GM23338 (cell line): ENCODE measurements at regions not wholly inside any gene's neighbourhood (a gene's known extent, or its start where the extent isn't known, plus 50 kb on each side); places are given as distances from the start of the nearest gene placed in this dataset.

Source experiments
- ATAC-seq: fragments of 200-7000 bp; cut with Tn5 transposase; 3 replicates; pipeline ENCODE4 v1.9.1; 2020
- DNase-seq: peaks from one replicate; pipeline ENCODE4 v3.0.0-alpha.2; 2015; ENCODE audit warnings: low spot score
- H2AFZ ChIP-seq: fragments of 200-600 bp; sonication (generic); 2 replicates; pipeline ENCODE4 v1.8.0; 2016; ENCODE audit warnings: antibody characterized with exemption, mild to moderate bottlenecking, moderate library complexity
- H3F3A ChIP-seq: fragments of 200-600 bp; sonication (generic); replicated peaks from 2 replicates; pipeline ENCODE4 v1.8.0; 2017; ENCODE audit warnings: antibody characterized with exemption, mixed run types, low read depth
- H3K27ac ChIP-seq: fragments of 200-600 bp; sonication (generic); 2 replicates; pipeline ENCODE4 v1.6.1; 2016; ENCODE audit warnings: low read depth
- H3K27me3 ChIP-seq: fragments of 200-600 bp; sonication (generic); 2 replicates; pipeline ENCODE4 v1.8.0; 2016; ENCODE audit warnings: mild to moderate bottlenecking, mixed run types, moderate library complexity; ENCODE audit not compliant: insufficient read depth
- H3K36me3 ChIP-seq: fragments of 200-600 bp; sonication (generic); 2 replicates; pipeline ENCODE4 v1.8.0; 2016; ENCODE audit warnings: mild to moderate bottlenecking; ENCODE audit not compliant: insufficient read depth
- H3K4me1 ChIP-seq: fragments of 200-600 bp; sonication (generic); 2 replicates; pipeline ENCODE4 v1.8.0; 2016; ENCODE audit warnings: mild to moderate bottlenecking, moderate library complexity; ENCODE audit not compliant: insufficient read depth
- H3K4me2 ChIP-seq: fragments of 200-600 bp; sonication (generic); 2 replicates; pipeline ENCODE4 v1.7.1; 2017; ENCODE audit warnings: mixed run types
- H3K4me3 ChIP-seq: fragments of 200-600 bp; sonication (generic); 2 replicates; pipeline ENCODE4 v1.6.1; 2016; ENCODE audit warnings: mixed run types
- H3K79me2 ChIP-seq: fragments of 200-600 bp; sonication (generic); replicated peaks from 2 replicates; pipeline ENCODE4 v1.8.0; 2017; ENCODE audit warnings: mild to moderate bottlenecking; ENCODE audit not compliant: insufficient read depth
- H3K9me2 ChIP-seq: fragments of 200-600 bp; sonication (generic); 2 replicates; pipeline ENCODE4 v1.8.0; 2017; ENCODE audit not compliant: insufficient read depth
- H4K20me1 ChIP-seq: fragments of 200-600 bp; sonication (generic); replicated peaks from 2 replicates; pipeline ENCODE4 v1.8.0; 2017; ENCODE audit warnings: mild to moderate bottlenecking; ENCODE audit not compliant: insufficient read depth
- H3K27ac Mint-ChIP-seq: 2 replicates; pipeline ENCODE4 v1.8.0; 2020; ENCODE audit warnings: inconsistent platforms, mild to moderate bottlenecking, moderate library complexity, mixed read lengths
- H3K27me3 Mint-ChIP-seq: 3 replicates; pipeline ENCODE4 v1.8.0; 2022; ENCODE audit warnings: low read depth, mild to moderate bottlenecking, moderate library complexity, mixed read lengths, inconsistent platforms; ENCODE audit not compliant: insufficient read depth, poor library complexity
- H3K36me3 Mint-ChIP-seq: 3 replicates; pipeline ENCODE4 v1.8.0; 2021; ENCODE audit warnings: low read depth, mild to moderate bottlenecking, inconsistent platforms, moderate library complexity, mixed read lengths
- H3K4me1 Mint-ChIP-seq: 3 replicates; pipeline ENCODE4 v1.8.0; 2020; ENCODE audit warnings: mild to moderate bottlenecking, inconsistent platforms, mixed read lengths
- H3K4me3 Mint-ChIP-seq: 3 replicates; pipeline ENCODE4 v1.8.0; 2021; ENCODE audit warnings: moderate library complexity, mild to moderate bottlenecking, inconsistent platforms, mixed read lengths
- H3K9me3 Mint-ChIP-seq: 3 replicates; pipeline ENCODE4 v1.8.0; 2020; ENCODE audit warnings: moderate library complexity, mild to moderate bottlenecking, inconsistent platforms, mixed read lengths
- CREB1 ChIP-seq: fragments of 250-450 bp; sonication (Bioruptor Pico); IDR thresholded peaks from 2 replicates; pipeline ENCODE4 v1.5.0; 2020; ENCODE audit warnings: low read depth, mild to moderate bottlenecking, moderate library complexity
- EZH2 ChIP-seq: fragments of 200-600 bp; sonication (generic); IDR thresholded peaks from one replicate; pipeline ENCODE4 v1.8.0; 2017; ENCODE audit warnings: antibody characterized with exemption, mild to moderate bottlenecking, low read depth; ENCODE audit not compliant: unreplicated experiment
- REST ChIP-seq: IDR thresholded peaks from one replicate; pipeline ENCODE4 v1.6.1; 2018; ENCODE audit warnings: antibody characterized with exemption; ENCODE audit not compliant: unreplicated experiment
- STAT1 ChIP-seq: IDR thresholded peaks from one replicate; pipeline ENCODE4 v1.6.1; 2016; ENCODE audit warnings: antibody characterized with exemption; ENCODE audit not compliant: unreplicated experiment
- ZNF462 ChIP-seq: fragments of 250-450 bp; sonication (Bioruptor Pico); IDR thresholded peaks from 2 replicates; pipeline ENCODE4 v1.5.0; 2020; ENCODE audit warnings: mild to moderate bottlenecking, moderate library complexity
- TF ChIP-seq, protein P1 (sequence below), 2 experiments: fragments of 200-600 bp in 1 of 2; sonication (generic) in 1 of 2; conservative IDR thresholded peaks; 2 replicates each; pipeline versions ENCODE4 v1.5.1 to v1.6.1; 2016 to 2017; ENCODE audit warnings: antibody characterized with exemption in 2 of 2, low read depth in 2 of 2, mild to moderate bottlenecking in 2 of 2, moderate library complexity in 1 of 2

- TF ChIP-seq, protein P1, sequence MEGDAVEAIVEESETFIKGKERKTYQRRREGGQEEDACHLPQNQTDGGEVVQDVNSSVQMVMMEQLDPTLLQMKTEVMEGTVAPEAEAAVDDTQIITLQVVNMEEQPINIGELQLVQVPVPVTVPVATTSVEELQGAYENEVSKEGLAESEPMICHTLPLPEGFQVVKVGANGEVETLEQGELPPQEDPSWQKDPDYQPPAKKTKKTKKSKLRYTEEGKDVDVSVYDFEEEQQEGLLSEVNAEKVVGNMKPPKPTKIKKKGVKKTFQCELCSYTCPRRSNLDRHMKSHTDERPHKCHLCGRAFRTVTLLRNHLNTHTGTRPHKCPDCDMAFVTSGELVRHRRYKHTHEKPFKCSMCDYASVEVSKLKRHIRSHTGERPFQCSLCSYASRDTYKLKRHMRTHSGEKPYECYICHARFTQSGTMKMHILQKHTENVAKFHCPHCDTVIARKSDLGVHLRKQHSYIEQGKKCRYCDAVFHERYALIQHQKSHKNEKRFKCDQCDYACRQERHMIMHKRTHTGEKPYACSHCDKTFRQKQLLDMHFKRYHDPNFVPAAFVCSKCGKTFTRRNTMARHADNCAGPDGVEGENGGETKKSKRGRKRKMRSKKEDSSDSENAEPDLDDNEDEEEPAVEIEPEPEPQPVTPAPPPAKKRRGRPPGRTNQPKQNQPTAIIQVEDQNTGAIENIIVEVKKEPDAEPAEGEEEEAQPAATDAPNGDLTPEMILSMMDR (conservative IDR thresholded peaks at IDR 0.05; ENCODE audit: low read depth in 2 of 2): no peak
- no peak for TF ChIP-seq CREB1
- no peak for TF ChIP-seq EZH2
These were observed 297.5 kb downstream of the CXCL12 start (continued) for GRCh38 chr10:44087403-44087802.

DNA sequence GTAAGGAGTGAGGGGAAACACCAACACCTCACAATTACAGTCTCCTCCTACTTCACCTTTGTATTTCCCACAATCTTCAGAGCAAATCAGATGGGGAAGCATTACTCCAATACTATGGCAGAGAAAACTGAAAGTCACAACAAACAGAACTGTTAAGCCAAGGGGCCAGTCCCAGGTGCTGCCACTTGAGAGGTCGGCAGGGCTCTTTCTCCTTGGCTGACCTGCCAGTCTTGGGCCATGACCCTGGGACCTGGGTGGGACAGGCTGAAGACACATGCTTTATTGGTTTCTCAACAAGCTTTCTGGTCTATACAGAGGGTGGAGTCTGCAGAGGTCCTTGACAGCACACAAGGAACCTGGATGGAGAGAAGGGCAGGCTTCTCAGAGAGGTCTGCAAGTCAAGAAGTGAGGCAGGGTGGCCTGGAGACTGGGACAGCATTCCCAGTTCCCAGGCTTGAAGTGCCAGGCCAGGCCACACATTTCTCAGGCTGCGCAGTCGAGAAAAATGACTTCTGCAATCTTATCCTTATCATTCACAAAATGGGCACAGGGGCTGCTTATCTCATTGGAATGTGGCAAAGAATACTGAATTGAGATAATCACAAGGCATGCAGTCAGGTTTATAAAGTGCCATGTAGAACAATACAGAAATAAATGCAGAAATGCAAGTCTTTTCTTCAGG, 301.0 kb downstream of the CXCL12 start:
- Mint-ChIP-seq H3K27me3 (peaks cover 2% of the 10 kb centered on the region), H3K4me3 (no peak overlapping the region), H3K36me3 (peaks cover 5% of the 10 kb centered on the region; the same call in 1 of the 3 replicates), H3K9me3 (peaks cover 7% of the 10 kb centered on the region; the same call in 1 of the 3 replicates), H3K4me1 (peaks cover 10% of the 10 kb centered on the region; the same call in 2 of the 3 replicates), H3K27ac (no peak overlapping the region)
- no peak overlapping the region for H2AFZ ChIP-seq
- DNase-seq: no peak
- H3F3A ChIP-seq: no peaks in the 10 kb centered on the region
- H3K4me1 ChIP-seq: no peaks in the 10 kb centered on the region
- H3K27me3 ChIP-seq: no peaks in the 10 kb centered on the region
- H4K20me1 ChIP-seq: no peaks in the 10 kb centered on the region
- no peaks in the 10 kb centered on the region for H3K36me3 ChIP-seq
- no peak for ATAC-seq
- H3K79me2 ChIP-seq: no peaks in the 10 kb centered on the region
- H3K27ac ChIP-seq: no peak overlapping the region
- TF ChIP-seq STAT1: no peak
- TF ChIP-seq REST: no peak
- no peak for TF ChIP-seq ZNF462 (CRISPR knock-in tag)
- H3K9me2 ChIP-seq: 0 out of 2 replicates have a peak, but pooled peaks cover 4% of the 10 kb centered on the region
- no peak overlapping the region for H3K4me3 ChIP-seq
- H3K4me2 ChIP-seq: no peak overlapping the region
